HG03159 (cell line): ENCODE measurements at regions not wholly inside any gene's neighbourhood (a gene's known extent, or its start where the extent isn't known, plus 50 kb on each side); places are given as distances from the start of the nearest gene placed in this dataset.

Source experiments
- ATAC-seq: cut with Tn5 transposase; IDR thresholded peaks from one replicate; pipeline ENCODE4 v1.9.1; 2021; ENCODE audit warnings: mild to moderate bottlenecking, moderate library complexity; ENCODE audit not compliant: unreplicated experiment

DNA sequence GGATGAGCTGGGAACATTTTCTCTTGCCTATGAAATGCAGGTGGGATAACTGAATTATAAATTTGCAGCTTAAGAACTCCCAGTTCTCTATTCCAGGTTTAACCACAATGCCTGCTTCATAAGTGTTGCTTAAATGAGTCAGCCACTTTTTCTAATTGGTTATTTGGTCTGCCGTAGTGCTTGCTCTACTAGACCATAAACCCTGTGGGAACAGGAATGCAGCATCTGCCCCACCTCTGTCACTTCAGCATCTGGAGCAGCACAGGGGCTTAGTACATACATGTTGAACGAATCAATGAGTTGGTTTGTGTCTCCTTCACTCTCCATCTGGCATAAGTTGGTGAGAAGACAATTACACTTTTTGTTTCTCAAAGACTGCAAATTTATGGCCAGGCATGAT, 95.2 kb upstream of the PTER start:
- ATAC-seq: no peak

DNA sequence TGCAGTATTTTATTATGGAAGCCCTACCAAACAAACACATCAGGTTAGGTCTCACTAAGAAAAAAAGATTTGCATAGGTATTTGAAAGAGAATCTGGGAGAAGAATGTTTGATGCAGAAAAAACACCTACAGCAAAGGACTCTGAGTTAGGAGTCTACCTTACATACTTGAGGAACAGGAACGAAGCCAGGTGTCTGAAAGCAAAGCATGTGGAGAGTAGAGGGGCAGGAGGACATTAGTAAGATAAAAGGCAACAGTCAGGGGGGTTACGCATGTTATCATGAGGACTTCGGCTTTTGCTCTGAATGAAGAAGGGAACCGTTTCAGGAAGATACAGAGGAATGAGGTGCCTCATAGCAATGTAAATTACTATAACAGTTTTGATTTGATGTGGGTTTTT, 87.9 kb upstream of the PTER start:
- no peak for ATAC-seq

GRCh38 chr10:16352146-16352545, 84.7 kb upstream of the PTER start:
- no peak for ATAC-seq

DNA sequence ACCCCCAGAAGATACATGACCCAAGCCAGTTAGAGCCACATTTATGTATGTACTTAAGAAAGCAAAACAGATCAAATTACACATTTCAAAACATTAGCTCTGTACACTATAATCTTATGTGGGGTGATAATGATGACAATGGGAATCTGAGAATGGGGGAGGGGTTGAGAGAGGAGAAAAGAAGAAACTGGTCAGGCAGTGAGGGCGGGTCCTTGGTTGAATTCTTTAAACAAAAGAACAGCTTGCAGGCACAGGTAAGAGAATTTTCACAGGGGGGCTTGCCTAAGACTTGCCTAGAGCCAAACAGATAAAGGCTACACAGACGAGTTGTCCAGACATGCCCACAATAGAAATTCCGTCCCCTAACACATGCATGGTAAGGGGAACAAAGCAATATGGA, 76.8 kb upstream of the PTER start:
- ATAC-seq: no peak

GRCh38 chr10:16360425-16360824, 76.4 kb upstream of the PTER start:
- no peak for ATAC-seq

DNA sequence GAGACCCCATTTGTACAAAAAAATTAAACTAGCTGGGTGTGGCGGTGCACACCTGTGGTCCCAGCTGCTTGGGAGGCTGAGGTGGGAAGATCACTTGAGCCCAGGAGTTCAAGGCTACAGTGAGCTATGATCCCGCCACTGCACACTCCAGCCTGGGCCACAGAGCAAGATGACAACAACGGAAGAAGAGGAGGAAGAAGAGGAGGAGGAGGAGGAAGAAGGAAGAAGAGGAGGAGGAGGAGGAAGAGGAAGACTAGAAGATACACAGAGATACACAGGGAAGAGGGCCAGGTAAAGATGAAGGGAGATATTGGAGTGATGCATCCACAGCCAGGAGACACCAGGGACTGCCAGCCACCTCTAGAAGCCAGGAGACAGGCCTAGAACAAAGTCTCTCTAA, 75.7 kb upstream of the PTER start:
- ATAC-seq: no peak

GRCh38 chr10:16363741-16364140, 73.1 kb upstream of the PTER start:
- no peak for ATAC-seq

- no peak for ATAC-seq
These were observed 69.1 kb upstream of the PTER start for GRCh38 chr10:16367621-16368292.

DNA sequence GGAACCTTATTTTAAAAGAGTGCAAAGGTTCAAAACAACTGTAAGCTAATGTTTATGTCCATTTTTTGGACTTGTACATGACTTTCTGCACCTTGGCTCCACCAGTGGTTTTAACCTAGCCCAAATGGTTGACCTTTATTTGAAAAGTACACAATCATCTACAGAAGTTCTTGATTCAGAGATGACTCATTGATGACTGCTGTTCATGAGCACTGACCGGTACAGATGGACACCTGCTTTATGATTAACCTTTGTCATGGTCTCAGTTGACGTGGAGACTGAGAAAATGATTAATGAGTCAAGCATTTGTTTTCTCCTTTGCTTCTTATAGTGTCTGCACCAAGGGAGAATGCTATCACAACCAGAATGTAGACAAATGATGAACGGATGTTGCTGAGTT, 55.7 kb upstream of the PTER start:
- peak; percentile 93 for ATAC-seq

DNA sequence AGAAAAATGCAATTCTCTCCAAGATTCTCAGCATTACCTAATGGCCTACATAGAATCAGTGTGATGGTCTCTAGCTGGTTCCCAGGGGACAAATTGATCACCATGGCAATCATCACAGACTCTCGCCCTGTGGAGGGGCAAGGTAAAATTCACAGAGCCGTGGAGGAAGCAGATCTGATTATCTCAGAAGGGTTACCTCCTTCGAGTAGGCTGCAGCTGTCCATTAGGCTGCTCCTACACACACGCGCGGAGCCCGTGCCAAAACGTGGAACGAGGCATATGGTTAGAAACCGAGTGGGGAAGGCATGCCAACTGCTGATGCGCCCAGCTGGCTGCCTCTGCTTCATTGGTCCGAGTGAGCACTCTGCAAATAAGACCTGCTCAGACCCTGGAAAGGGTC, 52.8 kb upstream of the PTER start:
- no peak for ATAC-seq

DNA sequence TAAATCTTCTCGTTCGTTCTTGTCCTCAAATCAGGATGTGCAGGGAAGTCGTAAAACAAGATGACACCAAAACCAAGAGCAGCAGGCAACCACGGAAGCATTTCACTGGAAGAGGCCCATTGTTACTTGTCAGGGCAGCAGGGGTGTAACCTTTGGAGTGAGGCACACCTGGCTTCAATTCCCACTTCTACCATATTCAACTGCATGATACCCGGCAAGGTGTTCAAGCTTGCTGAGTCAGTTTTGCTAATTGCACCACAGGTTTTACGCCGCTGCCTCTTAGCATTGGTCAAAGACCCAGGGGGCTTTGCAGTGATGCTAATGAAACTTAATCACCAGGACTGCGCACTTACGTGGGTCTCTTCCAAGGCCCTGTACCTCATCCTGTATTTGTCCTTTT, 50.0 kb upstream of the PTER start:
- no peak for ATAC-seq
